IMR-90 (cell line): ENCODE measurements at regions not wholly inside any gene's neighbourhood (a gene's known extent, or its start where the extent isn't known, plus 50 kb on each side); places are given as distances from the start of the nearest gene placed in this dataset.

ENCODE experiments used
- ATAC-seq: fragments of 200-7000 bp; cut with Tn5 transposase; 2 replicates; pipeline ENCODE4 v1.9.1; 2020; ENCODE audit warnings: low read depth, mild to moderate bottlenecking, moderate library complexity
- BruUV-seq: library from RNA; stranded (reverse); fragments of 400-500 nt; replicated peaks from 2 replicates; lab custom pipeline; 2021; lab: Mats Ljungman, UMichigan
- CTCF ChIA-PET: fragments of 300-600 bp; formaldehyde crosslinking; extraction: SDS; loops from one replicate; lab custom pipeline; 2021; ENCODE audit warnings: antibody characterized with exemption; lab: Yijun Ruan, JAX
- POLR2A ChIA-PET: fragments of 300-600 bp; sonication (Branson Sonifier 250); formaldehyde crosslinking; loops from one replicate; lab custom pipeline; 2022; ENCODE audit warnings: antibody characterized with exemption; ENCODE audit not compliant: unreplicated experiment; lab: Charles Lee
- DNase-seq: peaks from one replicate; pipeline ENCODE4 v3.0.0; 2013
- H2AFZ ChIP-seq: replicated peaks from 2 replicates; pipeline ENCODE3; 2013; ENCODE audit warnings: low read length, mild to moderate bottlenecking; ENCODE audit not compliant: poor library complexity
- H2AK5ac ChIP-seq: 2 replicates; pipeline ENCODE4 v1.6.1; 2013; ENCODE audit warnings: low read depth, low read length, inconsistent platforms
- H2AK9ac ChIP-seq: replicated peaks from 2 replicates; pipeline ENCODE3; 2013; ENCODE audit warnings: mild to moderate bottlenecking, low read depth, low read length, moderate library complexity; ENCODE audit not compliant: poor library complexity
- H2BK120ac ChIP-seq: 2 replicates; pipeline ENCODE4 v1.6.1; 2013; ENCODE audit warnings: low read depth, low read length, inconsistent platforms
- H2BK15ac ChIP-seq: 3 replicates; pipeline ENCODE4 v1.6.1; 2013; ENCODE audit warnings: low read depth, low read length, inconsistent platforms
- H2BK20ac ChIP-seq: 2 replicates; pipeline ENCODE4 v1.6.1; 2013; ENCODE audit warnings: low read depth, mild to moderate bottlenecking, inconsistent platforms, low read length, moderate library complexity
- H2BK5ac ChIP-seq: 2 replicates; pipeline ENCODE4 v1.6.1; 2013; ENCODE audit warnings: mild to moderate bottlenecking, low read depth, low read length, inconsistent platforms; ENCODE audit not compliant: poor library complexity, severe bottlenecking
- H3K14ac ChIP-seq: replicated peaks from 2 replicates; pipeline ENCODE4 v1.6.1; 2013; ENCODE audit warnings: low read depth, low read length, inconsistent platforms
- H3K18ac ChIP-seq: 2 replicates; pipeline ENCODE4 v1.6.1; 2013; ENCODE audit warnings: low read depth, low read length, control low read depth
- H3K23ac ChIP-seq: 2 replicates; pipeline ENCODE4 v1.6.1; 2013; ENCODE audit warnings: low read depth, low read length, inconsistent platforms
- H3K27ac ChIP-seq: 2 replicates; pipeline ENCODE4 v1.5.1; 2013; ENCODE audit warnings: mild to moderate bottlenecking, control low read depth, low read length; ENCODE audit not compliant: insufficient read depth
- H3K27me3 ChIP-seq: 2 replicates; pipeline ENCODE4 v1.6.1; 2013; ENCODE audit warnings: low read length; ENCODE audit not compliant: control insufficient read depth, insufficient read depth
- H3K36me3 ChIP-seq: 2 replicates; pipeline ENCODE4 v1.6.1; 2013; ENCODE audit warnings: low read length, mixed read lengths; ENCODE audit not compliant: control insufficient read depth, insufficient read depth
- H3K4ac ChIP-seq: 2 replicates; pipeline ENCODE4 v1.6.1; 2013; ENCODE audit warnings: low read depth, low read length, inconsistent platforms
- H3K4me1 ChIP-seq: 2 replicates; pipeline ENCODE4 v1.6.1; 2013; ENCODE audit warnings: low read length, mixed read lengths; ENCODE audit not compliant: control insufficient read depth, insufficient read depth
- H3K4me2 ChIP-seq: 2 replicates; pipeline ENCODE4 v1.6.1; 2013; ENCODE audit warnings: low read depth, mild to moderate bottlenecking, control low read depth, low read length, moderate library complexity
- H3K4me3 ChIP-seq: 2 replicates; pipeline ENCODE4 v1.5.1; 2013; ENCODE audit warnings: low read depth, mild to moderate bottlenecking, control low read depth, low read length, moderate library complexity; ENCODE audit not compliant: insufficient read depth
- H3K56ac ChIP-seq: 2 replicates; pipeline ENCODE4 v1.6.1; 2013; ENCODE audit warnings: low read length, inconsistent platforms; ENCODE audit not compliant: insufficient read depth; ENCODE audit errors: extremely low read depth
- H3K79me1 ChIP-seq, 2 experiments: 2 replicates each; pipeline ENCODE4 v1.6.1; 2013; ENCODE audit warnings: low read length in 2 of 2, inconsistent platforms in 1 of 2, low read depth in 1 of 2
- H3K9ac ChIP-seq: 2 replicates; pipeline ENCODE4 v1.6.1; 2013; ENCODE audit warnings: low read depth, low read length, control low read depth
- H3K9me1 ChIP-seq: 2 replicates; pipeline ENCODE4 v1.6.1; 2013; ENCODE audit warnings: low read length, inconsistent platforms; ENCODE audit not compliant: insufficient read depth
- H3K9me3 ChIP-seq: 2 replicates; pipeline ENCODE4 v1.6.1; 2013; ENCODE audit warnings: low read length; ENCODE audit not compliant: control insufficient read depth, insufficient read depth
- H4K20me1 ChIP-seq: 2 replicates; pipeline ENCODE4 v1.6.1; 2013; ENCODE audit warnings: low read length, inconsistent platforms; ENCODE audit not compliant: insufficient read depth
- H4K5ac ChIP-seq: 2 replicates; pipeline ENCODE4 v1.6.1; 2013; ENCODE audit warnings: mild to moderate bottlenecking, low read depth, low read length, control low read depth
- H4K8ac ChIP-seq, 2 experiments: 2 replicates each; pipeline ENCODE4 v1.6.1; 2013; ENCODE audit warnings: low read depth in 2 of 2, low read length in 2 of 2, control low read depth in 1 of 2, inconsistent platforms in 1 of 2
- H4K91ac ChIP-seq: 2 replicates; pipeline ENCODE4 v1.6.1; 2013; ENCODE audit warnings: low read depth, low read length, inconsistent platforms; ENCODE audit not compliant: insufficient read depth
- POLR2A ChIP-seq: IDR thresholded peaks from 2 replicates; pipeline ENCODE4 v1.6.1; 2012; ENCODE audit warnings: mild to moderate bottlenecking, low read depth, low read length
- RFX5 ChIP-seq: IDR thresholded peaks from 2 replicates; pipeline ENCODE4 v1.8.0; 2012; ENCODE audit warnings: low read depth, mild to moderate bottlenecking, low read length, moderate library complexity
- WGBS, 2 experiments: methylation state at CpG; one replicate each; pipeline versions ENCODE4 v1.1.5 to v1.1.7; 2013; ENCODE audit warnings: missing lambda C conversion rate in 2 of 2; ENCODE audit not compliant: insufficient read length in 1 of 2; ENCODE audit errors: extremely low coverage in 2 of 2; 5-methylcytosine and 5-hydroxymethylcytosine counted together
- dilution Hi-C: fragments of 300-500 bp; cut with HindIII; formaldehyde crosslinking; loops from one replicate; pipeline ENCODE4 v1.14.3; 2018; ENCODE audit warnings: low sequenced_read_pairs; ENCODE audit not compliant: unreplicated experiment
- in situ Hi-C: fragments of 300-500 bp; cut with MboI; formaldehyde crosslinking; loops from 3 replicates; pipeline ENCODE4 v1.14.3; 2019; ENCODE audit warnings: low sequenced_read_pairs, inconsistent platforms, mixed read lengths
- intact Hi-C: fragments of 100-400 bp; cut with micrococcal nuclease; formaldehyde crosslinking; loops from 2 replicates; pipeline ENCODE4 v1.10.0; 2022

DNA sequence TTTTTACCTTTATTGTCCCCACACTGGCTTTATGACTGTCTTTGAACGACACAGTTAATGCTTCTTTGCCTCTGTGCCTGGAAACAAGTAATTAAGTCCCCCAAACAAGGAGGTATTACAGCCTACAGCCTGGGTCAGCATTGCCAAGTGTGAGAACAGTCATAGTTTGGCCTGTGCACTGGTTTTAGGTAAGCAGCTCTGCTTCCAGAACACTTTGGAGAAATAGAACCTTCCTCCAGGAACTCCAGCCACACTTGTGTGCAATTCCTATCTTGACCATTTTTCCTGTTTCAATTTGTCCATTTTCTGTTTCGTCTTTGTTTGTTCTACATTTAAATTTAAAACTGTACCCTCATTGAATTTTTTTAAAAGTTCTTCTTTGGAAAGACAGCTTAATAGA, 568.2 kb downstream of the TUSC7 start:
- ATAC-seq (no peak), DNase-seq (no peak)
- no CpG with 5 or more reads among the region's 2 CpGs for WGBS, 2 experiments
- H3K9me3 ChIP-seq = no peaks in the 10 kb centered on the region
- H3K9ac ChIP-seq = no peak overlapping the region
- POLR2A ChIA-PET = no interaction called here
- no peaks in the 10 kb centered on the region for H4K20me1 ChIP-seq
- no peak overlapping the region for H3K56ac ChIP-seq
- dilution Hi-C loops (no loop called here), in situ Hi-C loops (no loop called here), intact Hi-C loops (no loop called here)
- no peak overlapping the region for H2AK9ac ChIP-seq
- H3K4me2 ChIP-seq = no peak overlapping the region
- CTCF ChIA-PET = no interaction called here
- H2AFZ ChIP-seq = no peak overlapping the region
- no peaks in the 10 kb centered on the region for H3K27me3 ChIP-seq
- no TSS peak for BruUV-seq
- H3K18ac ChIP-seq = no peak overlapping the region
- no peak overlapping the region for H2BK120ac ChIP-seq
- no peaks in the 10 kb centered on the region for H3K36me3 ChIP-seq
- no peak overlapping the region for H3K14ac ChIP-seq
- H2BK15ac ChIP-seq = no peak overlapping the region
- TF ChIP-seq RFX5 = no peak
- no peak for TF ChIP-seq POLR2A
- H3K9me1 ChIP-seq = peaks cover 3% of the 10 kb centered on the region; the same call in 1 of the 2 replicates
- H2AK5ac ChIP-seq = no peak overlapping the region
- H3K4ac ChIP-seq = no peak overlapping the region
- H2BK5ac ChIP-seq = no peak overlapping the region
- H3K4me1 ChIP-seq = no peaks in the 10 kb centered on the region
- no peak overlapping the region for H4K5ac ChIP-seq
- no peak overlapping the region for H4K91ac ChIP-seq
- no peak overlapping the region for H3K23ac ChIP-seq
- no peak overlapping the region for H3K4me3 ChIP-seq
- no peak overlapping the region for H2BK20ac ChIP-seq
- H3K27ac ChIP-seq = no peak overlapping the region
- no peak overlapping the region for H4K8ac ChIP-seq
- H3K79me1 ChIP-seq = no peaks in the 10 kb centered on the region
